ENCODE measurements at regions not wholly inside any gene's neighbourhood (a gene's known extent, or its start where the extent isn't known, plus 50 kb on each side); places are given as distances from the start of the nearest gene placed in this dataset.

DNA sequence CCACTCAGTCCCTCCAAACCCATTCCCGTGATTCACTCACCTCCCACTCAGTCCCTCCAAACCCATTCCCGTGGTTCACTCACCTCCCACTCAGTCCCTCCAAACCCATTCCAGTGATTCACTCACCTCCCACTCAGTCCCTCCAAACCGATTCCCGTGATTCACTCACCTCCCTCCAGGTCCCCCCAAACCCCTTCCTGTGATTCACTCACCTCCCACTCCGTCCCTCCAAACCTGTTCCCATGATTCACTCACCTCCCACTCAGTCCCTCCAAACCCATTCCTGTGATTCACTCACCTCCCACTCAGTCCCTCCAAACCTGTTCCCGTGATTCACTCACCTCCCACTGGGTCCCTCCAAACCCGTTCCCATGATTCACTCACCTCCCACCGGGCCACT lies 639.6 kb downstream of the BRD1 start:
- TF ChIP-seq CTCF (IDR thresholded peaks at IDR 0.05; ENCODE audit: low read depth, low read length) = no peak
- no peaks in the 10 kb centered on the region for H3K27me3 ChIP-seq

DNA sequence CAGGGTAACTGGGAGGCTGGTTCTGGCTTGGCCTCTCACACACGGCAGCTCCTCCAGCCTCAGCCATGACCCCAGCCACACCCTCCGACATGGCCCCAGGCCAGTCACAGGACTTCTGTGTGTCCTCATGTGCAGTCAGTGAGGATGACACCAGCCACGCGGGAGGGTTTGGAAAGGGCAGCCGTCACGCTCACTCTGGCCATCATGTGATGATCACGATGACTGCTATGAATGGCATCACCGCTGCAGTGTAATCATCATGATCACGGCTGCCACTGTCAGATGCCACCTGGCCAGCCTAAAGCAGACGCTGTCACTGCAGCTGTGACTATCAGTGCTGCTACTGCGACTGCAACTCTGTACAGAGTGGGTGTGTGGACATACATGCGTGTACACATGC lies 640.9 kb downstream of the BRD1 start:
- TF ChIP-seq CTCF (IDR thresholded peaks at IDR 0.05; ENCODE audit: low read depth, low read length) = no peak
- H3K27ac ChIP-seq = no peak overlapping the region
- no peaks in the 10 kb centered on the region for H3K4me1 ChIP-seq (ENCODE audit: low read depth)
- no peak for DNase-seq (ENCODE audit: low read depth in 1 of 2, low spot score in 1 of 2)
- H3K36me3 ChIP-seq = no peaks in the 10 kb centered on the region
- H3K4me3 ChIP-seq = no peak overlapping the region
- H3K27me3 ChIP-seq = no peaks in the 10 kb centered on the region
- no peaks in the 10 kb centered on the region for H3K9me3 ChIP-seq (ENCODE audit: low read depth)

More for the DNA sequence above, 639.6 kb downstream of the BRD1 start:
- Histone ChIP-seq H3K4me3 (no peak overlapping the region), H3K9me3 (ENCODE audit: low read depth) (no peaks in the 10 kb centered on the region), H3K36me3 (no peaks in the 10 kb centered on the region), H3K27ac (no peak overlapping the region), H3K4me1 (ENCODE audit: low read depth) (no peaks in the 10 kb centered on the region)
- DNase-seq (ENCODE audit: low read depth in 1 of 2, low spot score in 1 of 2) = no peak

GRCh38 chr22:49186293-49186692 lies 641.4 kb downstream of the BRD1 start:
- no peak for DNase-seq (ENCODE audit: low read depth in 1 of 2, low spot score in 1 of 2)
- H3K4me1 ChIP-seq (ENCODE audit: low read depth) = no peaks in the 10 kb centered on the region
- no peak overlapping the region for H3K27ac ChIP-seq
- H3K36me3 ChIP-seq = no peaks in the 10 kb centered on the region
- no peak for TF ChIP-seq CTCF (IDR thresholded peaks at IDR 0.05; ENCODE audit: low read depth, low read length)
- H3K9me3 ChIP-seq (ENCODE audit: low read depth) = no peaks in the 10 kb centered on the region
- H3K27me3 ChIP-seq = no peaks in the 10 kb centered on the region
- no peak overlapping the region for H3K4me3 ChIP-seq

- DNase-seq (ENCODE audit: low read depth in 1 of 2, low spot score in 1 of 2) = no peak
- Histone ChIP-seq H3K4me3 (no peak overlapping the region), H3K27ac (no peak overlapping the region), H3K36me3 (no peaks in the 10 kb centered on the region), H3K9me3 (ENCODE audit: low read depth) (no peaks in the 10 kb centered on the region), H3K4me1 (ENCODE audit: low read depth) (no peaks in the 10 kb centered on the region), H3K27me3 (no peaks in the 10 kb centered on the region)
- TF ChIP-seq CTCF (IDR thresholded peaks at IDR 0.05; ENCODE audit: low read depth, low read length) = no peak
Measured at GRCh38 chr22:49185312-49185969, 642.2 kb downstream of the BRD1 start.

GRCh38 chr22:49184736-49185135 lies 642.9 kb downstream of the BRD1 start:
- no peak for TF ChIP-seq CTCF (IDR thresholded peaks at IDR 0.05; ENCODE audit: low read depth, low read length)
- H3K27me3 ChIP-seq = no peaks in the 10 kb centered on the region
- H3K27ac ChIP-seq = no peak overlapping the region
- no peaks in the 10 kb centered on the region for H3K4me1 ChIP-seq (ENCODE audit: low read depth)
- DNase-seq (ENCODE audit: low read depth in 1 of 2, low spot score in 1 of 2) = no peak
- H3K4me3 ChIP-seq = no peak overlapping the region
- no peaks in the 10 kb centered on the region for H3K9me3 ChIP-seq (ENCODE audit: low read depth)
- H3K36me3 ChIP-seq = no peaks in the 10 kb centered on the region
